K562 (cell line): ENCODE measurements at regions not wholly inside any gene's neighbourhood (a gene's known extent, or its start where the extent isn't known, plus 50 kb on each side); places are given as distances from the start of the nearest gene placed in this dataset.

Source experiments
- MGA ChIP-seq: fragments of 450-650 bp; IDR thresholded peaks from 2 replicates; pipeline ENCODE4 v1.6.1; 2016; ENCODE audit warnings: mild to moderate bottlenecking, moderate library complexity
- MLX ChIP-seq, 2 experiments: fragments of 450-650 bp in 1 of 2; sonication (generic) in 1 of 2; formaldehyde crosslinking; conservative IDR thresholded peaks; 2 replicates each; pipeline versions ENCODE4 v1.4.0 to v1.8.1; 2020 to 2022; ENCODE audit warnings: mild to moderate bottlenecking in 1 of 2, missing genetic modification reagents in 1 of 2
- TAF1 ChIP-seq: IDR thresholded peaks from 2 replicates; pipeline ENCODE4 v1.6.1; 2011; ENCODE audit warnings: mild to moderate bottlenecking, low read length, moderate library complexity; ENCODE audit not compliant: insufficient read depth, control insufficient read depth, severe bottlenecking; ENCODE audit errors: extremely low read depth
- THAP7 ChIP-seq: fragments of 250-450 bp; sonication (Bioruptor Pico); IDR thresholded peaks from 2 replicates; pipeline ENCODE4 v1.5.0; 2021

GRCh38 chr13:44015811-44016210, 136.1 kb downstream of the LACC1 start (continued):
- TF ChIP-seq MGA = no peak
- TF ChIP-seq TAF1 = no peak
- no peak for TF ChIP-seq THAP7 (CRISPR knock-in tag)
- no peak for TF ChIP-seq MLX (CRISPR knock-in tag; conservative IDR thresholded peaks at IDR 0.05)
